K562 (cell line): ENCODE measurements at regions not wholly inside any gene's neighbourhood (a gene's known extent, or its start where the extent isn't known, plus 50 kb on each side); places are given as distances from the start of the nearest gene placed in this dataset.

Experiments
- CBFB ChIP-seq: sonication (generic); formaldehyde crosslinking; IDR thresholded peaks from 2 replicates; pipeline ENCODE4 v1.4.0; 2020; ENCODE audit warnings: mild to moderate bottlenecking, missing genetic modification reagents
- CHD2 ChIP-seq: IDR thresholded peaks from 2 replicates; pipeline ENCODE4 v1.6.1; 2011; ENCODE audit warnings: low read depth, low read length
- ELF1 ChIP-seq: fragments of 200-800 bp; sonication (Bioruptor generic); IDR thresholded peaks from 2 replicates; pipeline ENCODE4 v1.6.1; 2016; ENCODE audit warnings: missing genetic modification characterization, missing compliant biosample characterization
- FUS ChIP-seq: fragments of 200-400 bp; formaldehyde crosslinking; optimal IDR thresholded peaks from 2 replicates; pipeline ENCODE3; 2017; ENCODE audit warnings: low read depth, low read length
- KLF6 ChIP-seq: fragments of 250-450 bp; sonication (Bioruptor Pico); IDR thresholded peaks from 2 replicates; pipeline ENCODE4 v1.4.0; 2020; ENCODE audit warnings: mild to moderate bottlenecking, moderate library complexity, borderline replicate concordance
- MAFF ChIP-seq: IDR thresholded peaks from 2 replicates; pipeline ENCODE4 v1.6.1; 2012; ENCODE audit warnings: low read length, improper control_type of control experiment
- NONO ChIP-seq, 2 experiments: fragments of 200-400 bp in 1 of 2; fragments of 450-650 bp in 1 of 2; formaldehyde crosslinking in 1 of 2; IDR thresholded peaks; 2 replicates each; pipeline ENCODE4 v1.6.1; 2017; ENCODE audit warnings: low read depth in 2 of 2, mild to moderate bottlenecking in 2 of 2, moderate library complexity in 2 of 2, low read length in 1 of 2
- POLR2A ChIP-seq: fragments of 450-650 bp; conservative IDR thresholded peaks from 2 replicates; pipeline ENCODE4 v1.6.1; 2016
- YY1 ChIP-seq, 3 experiments: IDR thresholded peaks; 2 replicates each; pipeline ENCODE4 v1.6.1; 2011; ENCODE audit warnings: low read length in 2 of 3, mild to moderate bottlenecking in 2 of 3, moderate library complexity in 2 of 3, borderline replicate concordance in 1 of 3, control low read depth in 1 of 3, low read depth in 1 of 3; ENCODE audit not compliant: insufficient read depth in 3 of 3, insufficient replicate concordance in 2 of 3, control insufficient read depth in 1 of 3, insufficient read length in 1 of 3; ENCODE audit errors: extremely low read depth in 1 of 3
- ZFX ChIP-seq: sonication (generic); formaldehyde crosslinking; IDR thresholded peaks from 2 replicates; pipeline ENCODE4 v1.8.0; 2022; ENCODE audit warnings: mild to moderate bottlenecking, missing genetic modification reagents, moderate library complexity
- ZNF282 ChIP-seq: sonication (generic); formaldehyde crosslinking; IDR thresholded peaks from 2 replicates; pipeline ENCODE4 v1.8.1; 2023; ENCODE audit warnings: missing genetic modification reagents
- ZNF41 ChIP-seq: fragments of 250-450 bp; sonication (Bioruptor Pico); conservative IDR thresholded peaks from 2 replicates; pipeline ENCODE4 v1.4.0; 2020; ENCODE audit warnings: mild to moderate bottlenecking
- ZNF444 ChIP-seq: fragments of 250-450 bp; sonication (Bioruptor Pico); IDR thresholded peaks from 2 replicates; pipeline ENCODE4 v1.4.0; 2020; ENCODE audit warnings: mild to moderate bottlenecking, moderate library complexity
- TF ChIP-seq, protein P1 (sequence below), 3 experiments: IDR thresholded peaks in 2 of 3; conservative IDR thresholded peaks in 1 of 3; 2 replicates each; pipeline ENCODE4 v1.5.1; 2011 to 2012; ENCODE audit warnings: low read length in 3 of 3, mild to moderate bottlenecking in 3 of 3, control low read depth in 2 of 3, improper control_type of control experiment in 1 of 3, inconsistent platforms in 1 of 3, low read depth in 1 of 3, mixed read lengths in 1 of 3, moderate library complexity in 1 of 3; ENCODE audit not compliant: insufficient read depth in 2 of 3

GRCh38 chr3:68089572-68090011, 435.2 kb upstream of the SUCLG2 start:
- TF ChIP-seq MAFF, result no peak
- TF ChIP-seq, protein P1, sequence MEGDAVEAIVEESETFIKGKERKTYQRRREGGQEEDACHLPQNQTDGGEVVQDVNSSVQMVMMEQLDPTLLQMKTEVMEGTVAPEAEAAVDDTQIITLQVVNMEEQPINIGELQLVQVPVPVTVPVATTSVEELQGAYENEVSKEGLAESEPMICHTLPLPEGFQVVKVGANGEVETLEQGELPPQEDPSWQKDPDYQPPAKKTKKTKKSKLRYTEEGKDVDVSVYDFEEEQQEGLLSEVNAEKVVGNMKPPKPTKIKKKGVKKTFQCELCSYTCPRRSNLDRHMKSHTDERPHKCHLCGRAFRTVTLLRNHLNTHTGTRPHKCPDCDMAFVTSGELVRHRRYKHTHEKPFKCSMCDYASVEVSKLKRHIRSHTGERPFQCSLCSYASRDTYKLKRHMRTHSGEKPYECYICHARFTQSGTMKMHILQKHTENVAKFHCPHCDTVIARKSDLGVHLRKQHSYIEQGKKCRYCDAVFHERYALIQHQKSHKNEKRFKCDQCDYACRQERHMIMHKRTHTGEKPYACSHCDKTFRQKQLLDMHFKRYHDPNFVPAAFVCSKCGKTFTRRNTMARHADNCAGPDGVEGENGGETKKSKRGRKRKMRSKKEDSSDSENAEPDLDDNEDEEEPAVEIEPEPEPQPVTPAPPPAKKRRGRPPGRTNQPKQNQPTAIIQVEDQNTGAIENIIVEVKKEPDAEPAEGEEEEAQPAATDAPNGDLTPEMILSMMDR (IDR thresholded peaks at IDR 0.05 in 2 of 3, conservative IDR thresholded peaks at IDR 0.05 in 1 of 3; ENCODE audit: insufficient read depth in 2 of 3, low read depth in 1 of 3, low read length in 3 of 3), result no peak
- TF ChIP-seq CHD2, result no peak
- TF ChIP-seq KLF6 (CRISPR knock-in tag), result no peak
- TF ChIP-seq NONO (IDR thresholded peaks at IDR 0.05; ENCODE audit: low read depth in 2 of 2, low read length in 1 of 2), result no peak
- TF ChIP-seq ZNF41, result no peak
- no peak for TF ChIP-seq YY1 (IDR thresholded peaks at IDR 0.05; ENCODE audit: borderline replicate concordance in 1 of 3, control insufficient read depth in 1 of 3, extremely low read depth in 1 of 3, insufficient read depth in 3 of 3, insufficient read length in 1 of 3, insufficient replicate concordance in 2 of 3, low read depth in 1 of 3, low read length in 2 of 3)
- TF ChIP-seq ZFX (CRISPR knock-in tag), result no peak
- TF ChIP-seq ZNF444 (CRISPR knock-in tag), result no peak
- no peak for TF ChIP-seq POLR2A
- no peak for TF ChIP-seq FUS
- TF ChIP-seq ELF1, result no peak
- TF ChIP-seq CBFB (CRISPR knock-in tag), result no peak
- TF ChIP-seq ZNF282 (CRISPR knock-in tag), result no peak
